Activated CD4-positive, CD25-positive, alpha-beta regulatory T cell treated with anti-CD3 and anti-CD28 coated beads, Interleukin-2, amount 50 U/mL, for 16 hours (primary cell): ENCODE measurements at regions not wholly inside any gene's neighbourhood (a gene's known extent, or its start where the extent isn't known, plus 50 kb on each side); places are given as distances from the start of the nearest gene placed in this dataset.

Experiments
- DNase-seq: peaks from one replicate; pipeline ENCODE4 v3.0.0-alpha.2; 2020; ENCODE audit warnings: low read depth, low spot score

GRCh38 chr5:51033215-51033614, 350.0 kb upstream of the ISL1 start:
- DNase-seq, result no peak

GRCh38 chr5:51034222-51034901, 348.9 kb upstream of the ISL1 start:
- no peak for DNase-seq

- DNase-seq, result no peak
These were observed 343.6 kb upstream of the ISL1 start for GRCh38 chr5:51039424-51040329.

GRCh38 chr5:51043745-51044144, 339.5 kb upstream of the ISL1 start:
- no peak for DNase-seq

- no peak for DNase-seq
These were observed 335.9 kb upstream of the ISL1 start for GRCh38 chr5:51047369-51047768.

GRCh38 chr5:51053361-51053760, 329.9 kb upstream of the ISL1 start:
- DNase-seq, result no peak

GRCh38 chr5:51060953-51061352, 322.3 kb upstream of the ISL1 start:
- no peak for DNase-seq

GRCh38 chr5:51072937-51073336, 310.3 kb upstream of the ISL1 start:
- no peak for DNase-seq

- DNase-seq, result no peak
These were observed 300.5 kb upstream of the ISL1 start for GRCh38 chr5:51082741-51083140.

- DNase-seq, result no peak
These were observed 291.4 kb upstream of the ISL1 start for GRCh38 chr5:51091816-51092215.

- no peak for DNase-seq
These were observed 287.8 kb upstream of the ISL1 start for GRCh38 chr5:51095486-51095885.

GRCh38 chr5:51096859-51097258, 286.4 kb upstream of the ISL1 start:
- DNase-seq, result no peak

GRCh38 chr5:51099173-51099853, 283.9 kb upstream of the ISL1 start:
- no peak for DNase-seq

GRCh38 chr5:51104556-51104955, 278.7 kb upstream of the ISL1 start:
- DNase-seq, result no peak

- no peak for DNase-seq
These were observed 273.4 kb upstream of the ISL1 start for GRCh38 chr5:51109786-51110410.

GRCh38 chr5:51131266-51131665, 252.0 kb upstream of the ISL1 start:
- no peak for DNase-seq

- DNase-seq, result no peak
These were observed 245.1 kb upstream of the ISL1 start for GRCh38 chr5:51138164-51138563.

- no peak for DNase-seq
These were observed 234.8 kb upstream of the ISL1 start for GRCh38 chr5:51148437-51148836.

GRCh38 chr5:51156222-51156621, 227.0 kb upstream of the ISL1 start:
- DNase-seq, result no peak

- no peak for DNase-seq
These were observed 226.4 kb upstream of the ISL1 start for GRCh38 chr5:51156838-51157237.

- DNase-seq, result no peak
These were observed 224.1 kb upstream of the ISL1 start for GRCh38 chr5:51159164-51159563.

GRCh38 chr5:51159606-51160005, 223.6 kb upstream of the ISL1 start:
- no peak for DNase-seq
